Duodenal mucosa (tissue), 2 donors: ENCODE measurements at regions not wholly inside any gene's neighbourhood (a gene's known extent, or its start where the extent isn't known, plus 50 kb on each side); places are given as distances from the start of the nearest gene placed in this dataset.

Experiments
- H3K27ac ChIP-seq: one replicate; pipeline ENCODE4 v1.7.0; 2013; ENCODE audit warnings: low read depth, low read length
- H3K27me3 ChIP-seq, 2 donors: one replicate each; pipeline ENCODE4 v1.7.0; 2013; ENCODE audit warnings: low read length in 2 of 2, control low read depth in 1 of 2; ENCODE audit not compliant: insufficient read depth in 2 of 2, control insufficient read depth in 1 of 2
- H3K36me3 ChIP-seq, 2 donors: one replicate each; pipeline ENCODE4 v1.7.0; 2013; ENCODE audit warnings: low read length in 2 of 2, control low read depth in 1 of 2; ENCODE audit not compliant: insufficient read depth in 2 of 2, control insufficient read depth in 1 of 2
- H3K4me1 ChIP-seq, 2 donors: one replicate each; pipeline ENCODE4 v1.7.0; 2013; ENCODE audit warnings: low read length in 2 of 2, control low read depth in 1 of 2; ENCODE audit not compliant: insufficient read depth in 2 of 2, control insufficient read depth in 1 of 2
- H3K4me3 ChIP-seq, 2 donors: one replicate each; pipeline ENCODE4 v1.7.0; 2013; ENCODE audit warnings: low read length in 2 of 2, low read depth in 1 of 2
- H3K9ac ChIP-seq, 2 donors: one replicate each; pipeline ENCODE4 v1.7.0; 2013; ENCODE audit warnings: low read length in 2 of 2, low read depth in 1 of 2
- H3K9me3 ChIP-seq, 2 donors: one replicate each; pipeline ENCODE4 v1.7.0; 2013; ENCODE audit warnings: low read length in 2 of 2, control low read depth in 1 of 2; ENCODE audit not compliant: control insufficient read depth in 1 of 2

DNA sequence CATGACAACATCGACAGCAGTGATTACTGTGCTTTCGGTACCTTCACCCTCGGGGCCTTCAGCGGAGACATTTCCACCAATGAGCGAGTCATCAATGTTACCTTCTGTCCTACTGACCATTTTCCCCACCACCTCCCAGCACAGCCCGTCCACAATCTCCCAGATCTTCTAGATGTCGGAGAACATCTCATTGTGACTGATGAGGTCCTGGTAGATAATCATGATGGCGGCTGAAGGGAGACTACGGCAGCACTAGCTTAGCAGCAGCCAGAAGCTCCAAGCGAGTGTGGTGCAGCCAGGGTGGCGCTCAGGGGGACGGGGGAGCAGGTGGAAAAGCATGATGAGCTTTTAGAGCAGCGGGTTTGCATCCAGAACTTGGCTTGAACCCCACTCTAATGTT lies 379.0 kb downstream of the TLR4 start:
- H3K36me3 ChIP-seq = no peaks in the 10 kb centered on the region
- no peaks in the 10 kb centered on the region for H3K27me3 ChIP-seq
- no peak overlapping the region for H3K9ac ChIP-seq
- no peaks in the 10 kb centered on the region for H3K4me1 ChIP-seq
- H3K9me3 ChIP-seq = no peaks in the 10 kb centered on the region
- H3K4me3 ChIP-seq = no peak overlapping the region
- H3K27ac ChIP-seq = no peak overlapping the region

DNA sequence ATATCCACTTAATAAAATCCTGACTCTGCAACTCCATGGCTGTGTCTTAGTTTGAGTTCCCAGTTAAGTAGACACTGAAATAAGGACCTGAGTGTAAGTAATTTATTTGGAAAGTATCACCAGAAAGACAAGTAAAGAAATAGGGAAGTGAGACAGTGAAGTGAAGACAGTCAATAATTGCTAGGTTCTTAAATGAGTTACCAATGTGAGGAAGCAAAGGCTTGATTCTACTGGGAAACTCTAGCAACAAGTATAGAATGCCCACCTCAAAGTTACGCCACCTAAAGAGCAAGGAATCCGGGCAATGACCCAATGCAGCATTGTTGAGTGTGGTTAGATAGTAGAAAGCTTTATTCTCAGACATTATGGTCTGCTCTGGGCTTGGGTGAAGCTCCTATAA lies 383.9 kb downstream of the TLR4 start:
- Histone ChIP-seq H3K9ac (no peak overlapping the region), H3K36me3 (no peaks in the 10 kb centered on the region), H3K9me3 (no peaks in the 10 kb centered on the region), H3K27ac (no peak overlapping the region), H3K4me1 (no peaks in the 10 kb centered on the region), H3K4me3 (no peak overlapping the region), H3K27me3 (no peaks in the 10 kb centered on the region)

DNA sequence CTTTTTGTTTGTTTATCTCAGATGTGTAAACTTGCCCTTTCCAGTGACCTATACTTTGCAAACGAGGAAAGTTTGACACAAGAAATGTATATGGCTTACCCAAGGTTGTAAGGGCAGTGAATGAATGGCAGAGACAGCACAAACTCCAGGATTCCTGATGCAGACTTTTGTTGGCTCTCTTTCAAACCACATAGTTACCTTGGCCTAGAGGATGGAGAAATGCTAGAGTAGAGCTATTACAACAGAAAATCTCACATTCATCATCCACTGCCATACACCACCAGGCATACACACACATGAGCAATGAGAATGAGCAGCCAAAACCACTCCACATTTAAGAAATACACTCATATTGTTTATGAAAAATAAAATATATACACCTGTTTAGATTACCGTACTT lies 387.0 kb downstream of the TLR4 start:
- Histone ChIP-seq H3K27me3 (no peaks in the 10 kb centered on the region), H3K4me1 (no peaks in the 10 kb centered on the region), H3K4me3 (no peak overlapping the region), H3K27ac (no peak overlapping the region), H3K36me3 (no peaks in the 10 kb centered on the region), H3K9me3 (no peaks in the 10 kb centered on the region), H3K9ac (no peak overlapping the region)

DNA sequence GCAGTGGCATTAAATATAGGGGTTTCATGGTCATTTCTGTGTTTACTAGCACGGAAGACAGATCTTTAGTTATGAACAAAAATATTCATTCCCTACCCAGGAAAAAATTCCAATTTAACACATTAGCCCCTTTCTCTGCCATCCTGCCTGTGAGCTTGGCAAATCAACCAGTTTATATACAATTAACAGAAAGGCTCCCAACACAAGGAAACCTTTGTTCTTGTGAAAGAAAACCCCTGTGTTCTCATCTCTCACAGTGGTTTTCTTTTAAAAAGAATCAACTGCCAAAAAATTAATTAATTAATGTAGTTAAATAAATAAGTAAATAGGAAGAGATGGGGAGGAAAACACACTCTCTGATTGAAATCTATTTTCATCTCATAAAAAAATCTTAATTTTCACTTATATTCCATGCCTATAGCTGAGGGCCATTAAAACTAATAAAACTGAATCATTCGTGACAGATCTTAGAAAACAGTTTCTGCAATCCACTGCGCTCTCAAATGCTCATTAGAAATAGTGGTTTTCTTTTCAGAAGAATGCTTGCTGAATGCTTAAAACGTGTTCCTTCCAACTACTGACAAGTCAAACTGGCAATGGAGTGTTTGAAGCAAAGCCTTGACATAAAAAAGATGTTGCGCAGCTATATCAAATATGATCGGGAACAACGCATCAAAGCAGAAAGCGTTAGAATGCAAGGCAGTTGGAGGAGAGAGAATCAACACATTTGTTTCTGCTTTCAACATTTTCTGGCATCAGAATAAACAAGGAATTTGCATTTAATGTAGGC lies 387.7 kb downstream of the TLR4 start:
- Histone ChIP-seq H3K4me3 (no peak overlapping the region), H3K36me3 (no peaks in the 10 kb centered on the region), H3K4me1 (no peaks in the 10 kb centered on the region), H3K9me3 (no peaks in the 10 kb centered on the region), H3K27me3 (no peaks in the 10 kb centered on the region), H3K9ac (no peak overlapping the region), H3K27ac (no peak overlapping the region)

DNA sequence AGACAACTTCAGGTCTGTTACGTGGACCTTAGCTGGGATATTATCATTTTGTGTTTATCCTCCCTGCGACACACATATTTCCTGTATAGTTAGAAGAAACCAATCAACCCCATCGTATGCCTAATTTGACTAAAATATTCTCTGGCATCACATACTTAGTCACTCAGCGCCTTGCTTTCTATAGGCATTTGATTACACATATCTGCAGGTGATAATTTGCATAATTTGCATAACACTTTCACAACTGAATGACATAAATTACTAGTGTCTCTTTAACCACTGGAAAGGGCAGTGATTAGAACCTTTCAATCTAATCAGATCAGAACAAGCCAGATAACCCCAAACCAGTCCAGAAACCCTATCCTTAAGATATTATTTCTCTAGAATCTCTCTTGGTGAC lies 390.2 kb downstream of the TLR4 start:
- Histone ChIP-seq H3K4me3 (no peak overlapping the region), H3K9me3 (no peaks in the 10 kb centered on the region), H3K4me1 (no peaks in the 10 kb centered on the region), H3K27me3 (no peaks in the 10 kb centered on the region), H3K36me3 (no peaks in the 10 kb centered on the region), H3K9ac (no peak overlapping the region), H3K27ac (no peak overlapping the region)

DNA sequence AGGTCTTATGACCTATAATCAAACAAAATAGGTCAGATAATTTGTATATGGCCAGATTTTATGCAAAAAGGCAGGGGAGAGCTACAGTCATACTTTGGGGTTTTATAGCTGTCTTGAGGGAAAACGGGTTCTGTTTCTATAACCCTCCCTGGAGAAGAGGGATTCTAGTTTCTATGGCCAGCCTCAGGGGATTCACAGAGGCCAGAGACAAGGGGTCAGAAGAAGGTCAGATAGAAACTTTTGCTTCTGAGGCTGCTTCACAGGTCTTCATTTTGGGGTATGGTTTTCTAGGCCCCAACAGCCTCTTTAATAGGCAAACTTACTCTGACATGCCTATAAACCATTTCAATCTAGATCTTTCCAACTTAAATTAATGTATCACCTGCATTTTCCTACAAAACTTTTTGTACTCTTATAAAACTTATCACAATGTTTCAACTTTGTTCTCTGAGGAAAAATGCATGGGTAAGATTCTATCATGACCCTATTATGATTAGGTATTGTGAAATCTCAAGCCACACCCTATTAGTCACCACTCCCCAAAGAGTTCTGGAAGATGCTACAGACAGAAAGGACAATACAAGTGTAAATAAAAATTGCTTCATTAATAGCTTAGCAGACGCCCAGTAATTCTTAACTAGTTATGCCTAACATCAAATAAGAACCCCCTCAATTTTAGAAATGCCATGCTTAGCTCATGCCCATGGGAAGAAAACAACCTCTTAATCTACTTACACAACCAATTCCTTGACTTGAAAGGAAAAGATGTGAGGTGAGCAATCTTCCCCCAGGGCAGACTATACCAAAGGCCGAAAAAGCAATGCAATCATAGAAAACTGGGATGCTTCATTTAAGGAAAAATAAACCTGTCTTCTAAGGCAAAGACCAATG lies 396.6 kb downstream of the TLR4 start:
- H3K9me3 ChIP-seq = no peaks in the 10 kb centered on the region
- H3K4me3 ChIP-seq = no peak overlapping the region
- no peaks in the 10 kb centered on the region for H3K4me1 ChIP-seq
- no peak overlapping the region for H3K27ac ChIP-seq
- H3K9ac ChIP-seq = no peak overlapping the region
- H3K36me3 ChIP-seq = no peaks in the 10 kb centered on the region
- H3K27me3 ChIP-seq = no peaks in the 10 kb centered on the region

DNA sequence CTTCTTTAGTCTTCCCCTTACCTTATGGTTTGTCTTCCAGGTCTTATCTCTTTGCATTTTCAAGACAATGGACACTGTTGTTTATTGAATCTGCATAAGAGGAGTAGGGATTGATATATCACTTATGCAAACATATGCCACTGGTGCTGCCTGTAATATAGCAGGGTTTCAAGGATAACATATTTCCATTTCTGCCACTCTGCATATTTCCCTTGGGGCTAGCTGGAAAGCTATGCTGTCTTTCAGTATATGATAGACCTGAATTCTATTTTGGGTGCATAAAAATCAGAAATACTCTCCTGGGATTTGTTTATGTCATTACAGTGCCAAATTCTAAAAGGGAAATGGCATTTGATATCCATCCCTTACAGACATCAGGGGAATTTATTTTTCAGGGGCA lies 400.2 kb downstream of the TLR4 start:
- Histone ChIP-seq H3K36me3 (no peaks in the 10 kb centered on the region), H3K27me3 (no peaks in the 10 kb centered on the region), H3K27ac (no peak overlapping the region), H3K9me3 (no peaks in the 10 kb centered on the region), H3K4me1 (no peaks in the 10 kb centered on the region), H3K4me3 (no peak overlapping the region), H3K9ac (no peak overlapping the region)

DNA sequence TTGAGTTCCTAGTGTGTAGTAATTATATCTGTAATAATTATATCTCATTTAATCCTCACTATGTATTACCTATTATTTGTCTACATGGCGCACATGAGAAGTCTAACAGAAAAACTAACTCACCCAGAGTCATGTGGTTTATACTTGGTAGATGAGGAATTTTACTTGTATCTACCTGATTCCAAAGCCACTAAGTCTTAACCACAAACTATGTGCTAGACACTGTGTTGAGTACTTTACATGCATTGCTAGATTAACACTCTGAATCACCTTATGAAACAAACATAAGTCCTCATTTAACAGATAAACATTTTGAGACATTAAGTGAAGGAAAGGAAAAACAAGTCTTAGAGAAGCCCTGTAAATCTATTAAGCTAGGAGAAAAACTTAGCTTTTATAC lies 404.8 kb downstream of the TLR4 start:
- no peak overlapping the region for H3K4me3 ChIP-seq
- no peaks in the 10 kb centered on the region for H3K36me3 ChIP-seq
- H3K9me3 ChIP-seq = no peaks in the 10 kb centered on the region
- no peak overlapping the region for H3K9ac ChIP-seq
- H3K27ac ChIP-seq = no peak overlapping the region
- no peaks in the 10 kb centered on the region for H3K27me3 ChIP-seq
- H3K4me1 ChIP-seq = no peaks in the 10 kb centered on the region

DNA sequence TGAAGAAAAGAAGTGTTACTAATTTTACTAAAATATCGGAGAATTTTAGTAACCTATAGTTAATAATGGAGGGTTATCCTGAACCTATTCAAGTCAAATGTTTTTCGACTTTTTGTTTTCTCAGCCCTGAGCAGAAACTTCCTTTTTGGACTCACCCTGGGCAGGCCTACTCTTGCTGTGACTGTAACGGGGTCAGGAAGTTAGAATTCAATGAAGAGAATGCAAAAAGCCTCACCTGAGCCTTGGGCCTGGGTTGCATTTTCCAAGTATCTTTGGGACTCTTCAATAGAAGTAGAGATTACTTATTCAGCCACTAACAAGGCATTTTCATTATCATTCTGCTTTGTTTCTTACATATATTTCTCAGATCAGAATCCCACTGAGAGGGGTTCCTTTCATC lies 405.3 kb downstream of the TLR4 start:
- no peak overlapping the region for H3K9ac ChIP-seq
- H3K27ac ChIP-seq = no peak overlapping the region
- no peaks in the 10 kb centered on the region for H3K36me3 ChIP-seq
- H3K4me1 ChIP-seq = no peaks in the 10 kb centered on the region
- no peaks in the 10 kb centered on the region for H3K27me3 ChIP-seq
- no peak overlapping the region for H3K4me3 ChIP-seq
- H3K9me3 ChIP-seq = no peaks in the 10 kb centered on the region

DNA sequence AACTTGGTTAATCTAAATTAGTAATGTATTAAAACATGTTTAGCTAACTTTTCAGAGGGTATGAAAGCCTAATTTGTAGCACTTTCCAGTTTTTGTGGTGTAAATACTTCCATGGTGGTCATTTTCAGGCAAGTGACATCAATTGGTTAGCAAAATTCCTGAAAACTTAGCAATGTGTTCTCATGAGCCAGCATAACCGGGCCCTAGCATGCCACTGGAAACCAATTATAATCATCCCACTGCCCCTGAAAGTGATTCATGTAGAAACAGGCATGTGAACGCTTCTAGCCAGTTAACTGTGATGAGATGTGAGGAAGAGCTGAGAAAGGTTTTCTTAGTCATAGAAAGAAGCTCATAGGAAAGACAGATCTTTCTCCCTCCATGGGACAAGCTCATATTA lies 417.2 kb downstream of the TLR4 start:
- H3K9ac ChIP-seq = no peak overlapping the region
- no peak overlapping the region for H3K4me3 ChIP-seq
- no peaks in the 10 kb centered on the region for H3K9me3 ChIP-seq
- H3K27ac ChIP-seq = no peak overlapping the region
- no peaks in the 10 kb centered on the region for H3K36me3 ChIP-seq
- H3K4me1 ChIP-seq = no peaks in the 10 kb centered on the region
- no peaks in the 10 kb centered on the region for H3K27me3 ChIP-seq
